ENCODE measurements at regions not wholly inside any gene's neighbourhood (a gene's known extent, or its start where the extent isn't known, plus 50 kb on each side); places are given as distances from the start of the nearest gene placed in this dataset.

DNA sequence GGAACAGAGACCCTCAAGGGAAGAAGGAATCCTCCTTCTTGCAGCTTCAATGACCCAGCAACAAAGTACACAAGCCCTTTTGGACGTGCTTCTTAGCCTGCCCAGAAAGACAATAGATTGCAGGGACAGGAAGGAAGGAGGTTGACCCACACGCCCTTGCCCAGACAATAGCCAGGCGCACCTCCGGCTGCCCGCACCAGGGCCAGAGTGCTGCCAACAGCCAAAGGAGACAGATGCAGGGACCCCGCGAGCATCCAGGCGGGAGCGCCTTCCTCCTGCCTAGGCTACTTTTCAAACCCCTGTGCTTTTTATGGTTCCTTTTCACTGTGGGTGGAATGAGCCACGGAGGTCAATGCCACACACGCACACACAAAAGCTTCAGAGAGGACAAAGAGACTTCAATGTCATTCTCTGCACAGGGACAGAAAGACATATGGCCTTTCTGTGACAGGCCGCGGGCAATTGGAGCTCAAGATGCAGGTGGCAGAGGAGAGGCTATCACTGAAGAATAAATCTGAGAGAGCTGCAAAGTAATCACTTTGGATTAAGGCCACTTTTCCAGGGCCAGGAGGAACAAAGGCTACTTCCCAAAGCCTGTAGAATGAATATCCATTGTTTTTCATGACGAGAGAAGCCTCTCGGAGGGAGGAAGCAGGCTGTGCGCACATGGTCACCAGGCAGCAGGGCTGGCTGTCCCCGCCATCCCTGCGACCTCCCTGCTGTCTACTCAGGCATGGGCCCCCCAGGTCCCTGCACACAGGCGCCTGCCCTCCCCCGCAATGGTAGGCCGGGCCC is 300.6 kb downstream of the EIPR1 start:
- TF ChIP-seq POLR2A (IDR thresholded peaks at IDR 0.05; ENCODE audit: control extremely low read depth in 1 of 2, low read depth in 2 of 2, low read length in 2 of 2) (no peak), EP300 (IDR thresholded peaks at IDR 0.05; ENCODE audit: borderline replicate concordance in 1 of 2, low read depth in 2 of 2, low read length in 2 of 2) (no peak), SAP30 (IDR thresholded peaks at IDR 0.05; ENCODE audit: insufficient read depth, insufficient replicate concordance, low read length) (no peak), EZH2 (IDR thresholded peaks at IDR 0.05; ENCODE audit: low read depth, low read length, severe bottlenecking) (no peak), SP4 (IDR thresholded peaks at IDR 0.05; ENCODE audit: low read length) (no peak), POLR2AphosphoS5 (IDR thresholded peaks at IDR 0.05; ENCODE audit: low read depth, low read length) (no peak), ZNF274 (IDR thresholded peaks at IDR 0.05; ENCODE audit: borderline replicate concordance, extremely low read depth, low read length) (no peak), TEAD4 (IDR thresholded peaks at IDR 0.05; ENCODE audit: low read depth, low read length) (no peak), CEBPB (IDR thresholded peaks at IDR 0.05; ENCODE audit: low read depth, low read length) (no peak), BACH1 (IDR thresholded peaks at IDR 0.05; ENCODE audit: low read length) (no peak), RBBP5 (IDR thresholded peaks at IDR 0.05; ENCODE audit: borderline replicate concordance, low read depth, low read length) (no peak), BRCA1 (IDR thresholded peaks at IDR 0.05; ENCODE audit: low read depth, low read length) (no peak)
- TF ChIP-seq, protein P1, sequence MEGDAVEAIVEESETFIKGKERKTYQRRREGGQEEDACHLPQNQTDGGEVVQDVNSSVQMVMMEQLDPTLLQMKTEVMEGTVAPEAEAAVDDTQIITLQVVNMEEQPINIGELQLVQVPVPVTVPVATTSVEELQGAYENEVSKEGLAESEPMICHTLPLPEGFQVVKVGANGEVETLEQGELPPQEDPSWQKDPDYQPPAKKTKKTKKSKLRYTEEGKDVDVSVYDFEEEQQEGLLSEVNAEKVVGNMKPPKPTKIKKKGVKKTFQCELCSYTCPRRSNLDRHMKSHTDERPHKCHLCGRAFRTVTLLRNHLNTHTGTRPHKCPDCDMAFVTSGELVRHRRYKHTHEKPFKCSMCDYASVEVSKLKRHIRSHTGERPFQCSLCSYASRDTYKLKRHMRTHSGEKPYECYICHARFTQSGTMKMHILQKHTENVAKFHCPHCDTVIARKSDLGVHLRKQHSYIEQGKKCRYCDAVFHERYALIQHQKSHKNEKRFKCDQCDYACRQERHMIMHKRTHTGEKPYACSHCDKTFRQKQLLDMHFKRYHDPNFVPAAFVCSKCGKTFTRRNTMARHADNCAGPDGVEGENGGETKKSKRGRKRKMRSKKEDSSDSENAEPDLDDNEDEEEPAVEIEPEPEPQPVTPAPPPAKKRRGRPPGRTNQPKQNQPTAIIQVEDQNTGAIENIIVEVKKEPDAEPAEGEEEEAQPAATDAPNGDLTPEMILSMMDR (IDR thresholded peaks at IDR 0.05; ENCODE audit: control extremely low read depth in 1 of 3, insufficient read depth in 1 of 3, low read depth in 1 of 3, low read length in 3 of 3), result no peak

All from H1 (cell line).